ENCODE measurements at regions not wholly inside any gene's neighbourhood (a gene's known extent, or its start where the extent isn't known, plus 50 kb on each side); places are given as distances from the start of the nearest gene placed in this dataset.
"Not testable (repeated sequence)": the region's sequence is repeated elsewhere in the genome, so short reads cannot be mapped to it uniquely, and the experiment has no call there.

DNA sequence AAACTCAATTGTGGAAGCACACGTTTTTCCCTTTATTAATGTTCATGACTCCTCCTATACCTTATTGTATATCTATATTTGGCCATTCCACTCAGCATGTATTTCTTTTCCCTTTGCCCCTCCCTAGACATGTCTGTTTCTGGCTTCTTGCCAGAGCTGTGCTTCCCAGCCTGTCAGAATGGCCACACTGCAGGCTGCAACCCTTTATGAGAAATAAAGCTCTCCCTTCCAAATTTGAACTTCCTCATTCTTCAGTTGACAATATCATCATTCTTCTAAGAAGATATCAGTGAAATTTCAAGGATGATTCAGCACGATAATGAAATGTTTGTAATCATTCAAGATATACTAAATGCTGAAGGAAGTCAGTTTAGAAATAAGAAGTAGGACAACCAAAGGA, 107.6 kb upstream of the PRSS3 start:
- no peaks in the 10 kb centered on the region for H3K27me3 ChIP-seq (ENCODE audit: control insufficient read depth in 2 of 2, insufficient read depth in 2 of 2, low read length in 2 of 2)
- H3K9me3 ChIP-seq (ENCODE audit: control insufficient read depth in 2 of 2, low read length in 2 of 2): no peaks in the 10 kb centered on the region
- no peaks in the 10 kb centered on the region for H3K4me1 ChIP-seq (ENCODE audit: control insufficient read depth in 2 of 2, insufficient read depth in 2 of 2, low read length in 2 of 2)
- H3K4me3 ChIP-seq (ENCODE audit: low read length in 2 of 2): no peak overlapping the region
- H3K36me3 ChIP-seq (ENCODE audit: control insufficient read depth in 2 of 2, insufficient read depth in 2 of 2, low read length in 2 of 2): no peaks in the 10 kb centered on the region
- no peak overlapping the region for H3K9ac ChIP-seq (ENCODE audit: low read depth in 1 of 2, low read length in 2 of 2)
- no peak overlapping the region for H3K27ac ChIP-seq (ENCODE audit: low read depth in 2 of 2, low read length in 2 of 2)

DNA sequence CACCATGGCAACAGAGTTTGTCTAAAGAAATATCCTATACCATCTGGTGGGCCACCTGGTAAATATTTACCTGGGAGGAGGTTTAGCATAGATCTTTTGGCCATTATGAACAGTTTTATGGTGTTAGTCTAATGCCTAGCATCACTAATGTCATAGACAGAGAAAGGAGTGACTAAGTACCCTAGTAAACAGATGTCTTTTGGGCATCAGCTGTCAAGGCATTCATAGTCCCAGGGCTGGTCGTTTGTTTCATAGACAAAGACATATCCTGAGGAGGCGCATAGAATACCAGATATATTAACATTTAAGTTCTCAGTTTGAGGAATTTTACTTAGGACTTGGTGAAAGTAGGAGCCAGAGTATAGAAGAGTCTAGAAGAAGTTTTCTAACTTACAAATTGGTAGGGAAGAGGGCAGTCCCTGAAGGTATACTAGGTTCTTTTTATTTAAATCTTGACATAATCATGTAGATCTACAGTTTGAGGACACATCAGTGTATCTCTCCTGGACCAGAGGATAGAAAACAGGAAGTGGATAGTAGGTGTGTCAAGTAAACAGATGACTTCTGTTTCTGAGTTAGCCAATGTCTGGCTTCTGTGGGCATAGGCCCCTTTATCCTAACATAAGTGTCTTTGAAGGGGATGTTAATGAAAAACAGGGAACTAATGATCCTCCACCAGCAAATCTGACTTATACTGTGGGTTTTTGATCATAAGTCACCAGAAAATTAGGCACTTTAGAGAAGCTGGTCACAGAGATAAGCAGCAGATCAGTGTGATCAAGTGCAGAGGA, 105.0 kb upstream of the PRSS3 start:
- Histone ChIP-seq H3K27ac (ENCODE audit: low read depth in 2 of 2, low read length in 2 of 2) (no peak overlapping the region), H3K9me3 (ENCODE audit: control insufficient read depth in 2 of 2, low read length in 2 of 2) (no peaks in the 10 kb centered on the region), H3K36me3 (ENCODE audit: control insufficient read depth in 2 of 2, insufficient read depth in 2 of 2, low read length in 2 of 2) (no peaks in the 10 kb centered on the region), H3K27me3 (ENCODE audit: control insufficient read depth in 2 of 2, insufficient read depth in 2 of 2, low read length in 2 of 2) (no peaks in the 10 kb centered on the region), H3K9ac (ENCODE audit: low read depth in 1 of 2, low read length in 2 of 2) (no peak overlapping the region), H3K4me3 (ENCODE audit: low read length in 2 of 2) (no peak overlapping the region), H3K4me1 (ENCODE audit: control insufficient read depth in 2 of 2, insufficient read depth in 2 of 2, low read length in 2 of 2) (no peaks in the 10 kb centered on the region)

GRCh38 chr9:33695299-33695698, 100.1 kb upstream of the PRSS3 start:
- H3K27ac ChIP-seq (ENCODE audit: low read depth in 2 of 2, low read length in 2 of 2): no peak overlapping the region
- H3K9ac ChIP-seq (ENCODE audit: low read depth in 1 of 2, low read length in 2 of 2): no peak overlapping the region
- no peaks in the 10 kb centered on the region for H3K36me3 ChIP-seq (ENCODE audit: control insufficient read depth in 2 of 2, insufficient read depth in 2 of 2, low read length in 2 of 2)
- H3K4me3 ChIP-seq (ENCODE audit: low read length in 2 of 2): no peak overlapping the region
- H3K9me3 ChIP-seq (ENCODE audit: control insufficient read depth in 2 of 2, low read length in 2 of 2): no peaks in the 10 kb centered on the region
- no peaks in the 10 kb centered on the region for H3K27me3 ChIP-seq (ENCODE audit: control insufficient read depth in 2 of 2, insufficient read depth in 2 of 2, low read length in 2 of 2)
- no peaks in the 10 kb centered on the region for H3K4me1 ChIP-seq (ENCODE audit: control insufficient read depth in 2 of 2, insufficient read depth in 2 of 2, low read length in 2 of 2)

- Histone ChIP-seq H3K27ac (ENCODE audit: low read depth in 2 of 2, low read length in 2 of 2) (no peak overlapping the region), H3K9ac (ENCODE audit: low read depth in 1 of 2, low read length in 2 of 2) (no peak overlapping the region), H3K36me3 (ENCODE audit: control insufficient read depth in 2 of 2, insufficient read depth in 2 of 2, low read length in 2 of 2) (no peaks in the 10 kb centered on the region), H3K4me3 (ENCODE audit: low read length in 2 of 2) (no peak overlapping the region), H3K27me3 (ENCODE audit: control insufficient read depth in 2 of 2, insufficient read depth in 2 of 2, low read length in 2 of 2) (no peaks in the 10 kb centered on the region), H3K9me3 (ENCODE audit: control insufficient read depth in 2 of 2, low read length in 2 of 2) (no peaks in the 10 kb centered on the region), H3K4me1 (ENCODE audit: control insufficient read depth in 2 of 2, insufficient read depth in 2 of 2, low read length in 2 of 2) (no peaks in the 10 kb centered on the region)
Observed at GRCh38 chr9:33695856-33696255, 99.5 kb upstream of the PRSS3 start.

- Histone ChIP-seq H3K4me3 (ENCODE audit: low read length in 2 of 2) (no peak overlapping the region), H3K27ac (ENCODE audit: low read depth in 2 of 2, low read length in 2 of 2) (no peak overlapping the region), H3K4me1 (ENCODE audit: control insufficient read depth in 2 of 2, insufficient read depth in 2 of 2, low read length in 2 of 2) (no peaks in the 10 kb centered on the region), H3K36me3 (ENCODE audit: control insufficient read depth in 2 of 2, insufficient read depth in 2 of 2, low read length in 2 of 2) (no peaks in the 10 kb centered on the region), H3K9ac (ENCODE audit: low read depth in 1 of 2, low read length in 2 of 2) (no peak overlapping the region), H3K27me3 (ENCODE audit: control insufficient read depth in 2 of 2, insufficient read depth in 2 of 2, low read length in 2 of 2) (no peaks in the 10 kb centered on the region), H3K9me3 (ENCODE audit: control insufficient read depth in 2 of 2, low read length in 2 of 2) (no peaks in the 10 kb centered on the region)
Observed at GRCh38 chr9:33697171-33697570, 98.2 kb upstream of the PRSS3 start.

GRCh38 chr9:33698267-33698666, 97.1 kb upstream of the PRSS3 start:
- Histone ChIP-seq H3K9ac (ENCODE audit: low read depth in 1 of 2, low read length in 2 of 2) (no peak overlapping the region), H3K36me3 (ENCODE audit: control insufficient read depth in 2 of 2, insufficient read depth in 2 of 2, low read length in 2 of 2) (no peaks in the 10 kb centered on the region), H3K4me3 (ENCODE audit: low read length in 2 of 2) (no peak overlapping the region), H3K27me3 (ENCODE audit: control insufficient read depth in 2 of 2, insufficient read depth in 2 of 2, low read length in 2 of 2) (no peaks in the 10 kb centered on the region), H3K27ac (ENCODE audit: low read depth in 2 of 2, low read length in 2 of 2) (no peak overlapping the region), H3K9me3 (ENCODE audit: control insufficient read depth in 2 of 2, low read length in 2 of 2) (no peaks in the 10 kb centered on the region), H3K4me1 (ENCODE audit: control insufficient read depth in 2 of 2, insufficient read depth in 2 of 2, low read length in 2 of 2) (no peaks in the 10 kb centered on the region)

DNA sequence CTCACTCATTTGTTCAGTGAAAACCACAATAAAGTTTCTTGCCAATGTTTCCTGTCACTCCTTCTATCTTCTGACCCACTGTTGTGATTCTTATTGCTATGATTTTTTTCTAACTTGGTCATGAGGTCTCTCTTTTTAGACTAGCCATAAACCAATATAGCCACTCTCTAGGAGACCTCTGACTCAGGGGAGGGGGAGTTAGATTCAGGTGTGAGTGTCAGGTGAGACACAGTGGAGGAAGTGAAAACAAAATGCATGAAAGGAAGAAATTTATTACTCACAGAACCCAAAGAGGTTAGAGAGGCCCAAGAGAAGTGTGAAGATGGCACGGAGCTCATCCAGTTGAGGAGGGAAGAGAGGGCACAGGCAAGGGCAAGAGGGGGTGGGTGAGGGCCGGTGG, 94.4 kb upstream of the PRSS3 start:
- not testable (repeated sequence) for H3K36me3 ChIP-seq (ENCODE audit: control insufficient read depth in 2 of 2, insufficient read depth in 2 of 2, low read length in 2 of 2); H3K4me1 ChIP-seq (ENCODE audit: control insufficient read depth in 2 of 2, insufficient read depth in 2 of 2, low read length in 2 of 2); H3K4me3 ChIP-seq (ENCODE audit: low read length in 2 of 2); H3K9ac ChIP-seq (ENCODE audit: low read depth in 1 of 2, low read length in 2 of 2); H3K9me3 ChIP-seq (ENCODE audit: control insufficient read depth in 2 of 2, low read length in 2 of 2); H3K27me3 ChIP-seq (ENCODE audit: control insufficient read depth in 2 of 2, insufficient read depth in 2 of 2, low read length in 2 of 2); H3K27ac ChIP-seq (ENCODE audit: low read depth in 2 of 2, low read length in 2 of 2)

- Histone ChIP-seq H3K27me3 (ENCODE audit: control insufficient read depth in 2 of 2, insufficient read depth in 2 of 2, low read length in 2 of 2) (peaks cover 0 to 2% of the 10 kb centered on the region in 2 donors), H3K27ac (ENCODE audit: low read depth in 2 of 2, low read length in 2 of 2) (no peak overlapping the region), H3K36me3 (ENCODE audit: control insufficient read depth in 2 of 2, insufficient read depth in 2 of 2, low read length in 2 of 2) (no peaks in the 10 kb centered on the region), H3K4me3 (ENCODE audit: low read length in 2 of 2) (no peak overlapping the region), H3K9me3 (ENCODE audit: control insufficient read depth in 2 of 2, low read length in 2 of 2) (no peaks in the 10 kb centered on the region), H3K9ac (ENCODE audit: low read depth in 1 of 2, low read length in 2 of 2) (no peak overlapping the region), H3K4me1 (ENCODE audit: control insufficient read depth in 2 of 2, insufficient read depth in 2 of 2, low read length in 2 of 2) (no peaks in the 10 kb centered on the region)
Observed at GRCh38 chr9:33703430-33704102, 91.8 kb upstream of the PRSS3 start.

DNA sequence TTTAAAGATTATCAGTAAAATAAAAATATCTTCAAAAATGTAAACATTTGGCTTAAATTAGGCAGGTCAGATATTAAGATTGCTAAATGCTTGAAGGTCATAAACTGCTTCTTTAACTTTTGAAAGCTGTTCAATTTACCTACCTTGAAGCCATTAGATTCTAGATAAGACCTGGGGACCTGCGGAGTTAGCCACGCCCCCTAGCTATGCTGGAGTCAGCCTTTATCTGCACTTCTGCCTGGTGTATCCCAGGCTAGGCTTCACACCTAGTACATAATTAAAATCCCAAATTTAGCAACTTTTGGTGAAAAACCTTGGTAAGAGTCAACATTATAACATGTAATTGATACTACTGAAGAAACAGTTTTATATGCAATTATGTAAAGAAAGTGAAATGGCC, 89.9 kb upstream of the PRSS3 start:
- not testable (repeated sequence) for H3K27ac ChIP-seq (ENCODE audit: low read depth in 2 of 2, low read length in 2 of 2); H3K27me3 ChIP-seq (ENCODE audit: control insufficient read depth in 2 of 2, insufficient read depth in 2 of 2, low read length in 2 of 2); H3K9me3 ChIP-seq (ENCODE audit: control insufficient read depth in 2 of 2, low read length in 2 of 2); H3K9ac ChIP-seq (ENCODE audit: low read depth in 1 of 2, low read length in 2 of 2); H3K36me3 ChIP-seq (ENCODE audit: control insufficient read depth in 2 of 2, insufficient read depth in 2 of 2, low read length in 2 of 2); H3K4me1 ChIP-seq (ENCODE audit: control insufficient read depth in 2 of 2, insufficient read depth in 2 of 2, low read length in 2 of 2); H3K4me3 ChIP-seq (ENCODE audit: low read length in 2 of 2)

GRCh38 chr9:33708441-33708840, 86.9 kb upstream of the PRSS3 start:
- Histone ChIP-seq H3K9me3 (ENCODE audit: control insufficient read depth in 2 of 2, low read length in 2 of 2) (no peaks in the 10 kb centered on the region), H3K4me3 (ENCODE audit: low read length in 2 of 2) (no peak overlapping the region), H3K9ac (ENCODE audit: low read depth in 1 of 2, low read length in 2 of 2) (no peak overlapping the region), H3K27me3 (ENCODE audit: control insufficient read depth in 2 of 2, insufficient read depth in 2 of 2, low read length in 2 of 2) (peaks cover 0 to 2% of the 10 kb centered on the region in 2 donors), H3K27ac (ENCODE audit: low read depth in 2 of 2, low read length in 2 of 2) (no peak overlapping the region), H3K4me1 (ENCODE audit: control insufficient read depth in 2 of 2, insufficient read depth in 2 of 2, low read length in 2 of 2) (no peaks in the 10 kb centered on the region), H3K36me3 (ENCODE audit: control insufficient read depth in 2 of 2, insufficient read depth in 2 of 2, low read length in 2 of 2) (no peaks in the 10 kb centered on the region)

Measured in mucosa of rectum (tissue), 2 donors.